Neural crest cell (in vitro differentiated cells): ENCODE measurements at regions not wholly inside any gene's neighbourhood (a gene's known extent, or its start where the extent isn't known, plus 50 kb on each side); places are given as distances from the start of the nearest gene placed in this dataset.
"Not testable (repeated sequence)": the region's sequence is repeated elsewhere in the genome, so short reads cannot be mapped to it uniquely, and the experiment has no call there.

Source experiments
- DNase-seq: peaks from one replicate; pipeline ENCODE4 v3.0.0; 2021; ENCODE audit warnings: low read depth, mixed read lengths, low spot score
- H3K27ac Mint-ChIP-seq: one replicate; pipeline ENCODE4 v1.8.0; 2021; ENCODE audit warnings: mild to moderate bottlenecking, mixed read lengths; ENCODE audit not compliant: unreplicated experiment
- H3K27me3 Mint-ChIP-seq: 2 replicates; pipeline ENCODE4 v1.8.0; 2021; ENCODE audit warnings: low read depth, mild to moderate bottlenecking, mixed read lengths
- H3K36me3 Mint-ChIP-seq: 2 replicates; pipeline ENCODE4 v1.8.0; 2021; ENCODE audit warnings: low read depth, mild to moderate bottlenecking, mixed read lengths
- H3K4me1 Mint-ChIP-seq: 2 replicates; pipeline ENCODE4 v1.8.0; 2021; ENCODE audit warnings: mixed read lengths
- H3K4me3 Mint-ChIP-seq: one replicate; pipeline ENCODE4 v1.8.0; 2021; ENCODE audit warnings: mild to moderate bottlenecking, mixed read lengths
- H3K9me3 Mint-ChIP-seq: 2 replicates; pipeline ENCODE4 v1.8.0; 2021; ENCODE audit warnings: mixed read lengths
- TF ChIP-seq, protein P1 (sequence below): fragments of 200-600 bp; sonication (generic); conservative IDR thresholded peaks from 2 replicates; pipeline ENCODE4 v1.5.0; 2021; ENCODE audit warnings: antibody characterized with exemption, mild to moderate bottlenecking

DNA sequence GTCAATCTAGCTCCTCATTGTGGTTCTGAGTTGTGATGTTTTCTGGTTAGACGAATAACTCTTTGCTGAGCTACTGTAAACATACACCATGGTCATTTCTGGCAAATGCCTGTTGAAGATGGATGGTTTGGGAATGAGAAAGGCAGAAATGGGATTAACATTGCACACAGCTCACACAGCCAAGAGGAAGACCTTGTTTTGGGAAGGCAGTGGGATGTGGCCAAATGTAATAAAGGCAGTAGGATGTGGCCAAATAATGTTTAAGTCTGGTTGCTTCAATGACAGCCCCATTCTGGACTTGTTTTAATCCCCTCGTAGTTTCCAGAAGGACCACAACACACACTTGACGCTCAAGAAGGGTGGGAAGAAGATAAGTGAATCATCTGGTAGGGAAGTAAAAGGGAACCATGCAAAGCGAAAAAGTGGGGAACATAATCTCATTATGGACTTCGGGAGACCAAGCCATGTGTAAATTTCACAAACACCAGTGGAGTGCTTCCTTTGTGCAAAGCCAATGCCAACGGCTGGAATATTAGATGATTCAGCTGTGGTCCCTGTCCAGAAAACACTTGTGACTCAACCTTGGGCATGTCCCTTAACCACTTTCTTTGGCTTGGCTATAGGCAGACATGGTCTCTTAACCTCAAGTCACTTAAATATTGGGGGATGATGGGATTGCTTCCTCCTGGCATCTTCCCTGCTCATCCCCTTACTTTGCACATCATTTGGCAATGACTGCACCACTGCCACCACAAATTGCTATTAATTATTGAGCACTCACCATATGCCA, 284.4 kb upstream of the CRY1 start:
- DNase-seq, result no peak
- H3K9me3 Mint-ChIP-seq, result no peaks in the 10 kb centered on the region
- no peak overlapping the region for H3K27ac Mint-ChIP-seq
- peaks cover 11% of the 10 kb centered on the region for H3K27me3 Mint-ChIP-seq
- TF ChIP-seq, protein P1, sequence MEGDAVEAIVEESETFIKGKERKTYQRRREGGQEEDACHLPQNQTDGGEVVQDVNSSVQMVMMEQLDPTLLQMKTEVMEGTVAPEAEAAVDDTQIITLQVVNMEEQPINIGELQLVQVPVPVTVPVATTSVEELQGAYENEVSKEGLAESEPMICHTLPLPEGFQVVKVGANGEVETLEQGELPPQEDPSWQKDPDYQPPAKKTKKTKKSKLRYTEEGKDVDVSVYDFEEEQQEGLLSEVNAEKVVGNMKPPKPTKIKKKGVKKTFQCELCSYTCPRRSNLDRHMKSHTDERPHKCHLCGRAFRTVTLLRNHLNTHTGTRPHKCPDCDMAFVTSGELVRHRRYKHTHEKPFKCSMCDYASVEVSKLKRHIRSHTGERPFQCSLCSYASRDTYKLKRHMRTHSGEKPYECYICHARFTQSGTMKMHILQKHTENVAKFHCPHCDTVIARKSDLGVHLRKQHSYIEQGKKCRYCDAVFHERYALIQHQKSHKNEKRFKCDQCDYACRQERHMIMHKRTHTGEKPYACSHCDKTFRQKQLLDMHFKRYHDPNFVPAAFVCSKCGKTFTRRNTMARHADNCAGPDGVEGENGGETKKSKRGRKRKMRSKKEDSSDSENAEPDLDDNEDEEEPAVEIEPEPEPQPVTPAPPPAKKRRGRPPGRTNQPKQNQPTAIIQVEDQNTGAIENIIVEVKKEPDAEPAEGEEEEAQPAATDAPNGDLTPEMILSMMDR, result no peak
- no peak overlapping the region for H3K4me3 Mint-ChIP-seq
- peaks cover 10% of the 10 kb centered on the region for H3K4me1 Mint-ChIP-seq
- H3K36me3 Mint-ChIP-seq, result no peaks in the 10 kb centered on the region

DNA sequence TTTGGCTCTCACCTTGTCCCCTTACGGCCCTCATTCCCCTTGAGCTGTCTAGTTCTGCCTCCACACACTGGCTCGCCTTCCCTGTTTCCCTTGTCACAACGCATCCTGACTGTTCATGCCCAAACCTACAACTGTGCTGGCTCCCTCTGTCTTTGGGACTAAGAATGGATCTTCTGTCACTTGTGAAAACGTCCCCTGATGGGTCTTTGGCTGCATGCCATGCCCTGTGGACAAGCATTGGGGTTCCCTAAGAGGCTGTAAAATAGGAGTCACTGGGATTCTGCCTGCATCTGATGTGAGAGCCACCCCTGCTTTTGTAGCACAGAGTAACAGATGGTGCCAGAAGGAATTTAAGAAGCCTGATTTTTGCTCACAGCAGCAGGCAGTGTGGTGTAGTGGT, 285.3 kb upstream of the CRY1 start:
- TF ChIP-seq, protein P1, result no peak
- no peak overlapping the region for H3K4me3 Mint-ChIP-seq
- H3K9me3 Mint-ChIP-seq, result no peaks in the 10 kb centered on the region
- peaks cover 11% of the 10 kb centered on the region for H3K27me3 Mint-ChIP-seq
- peaks cover 10% of the 10 kb centered on the region for H3K4me1 Mint-ChIP-seq
- no peak for DNase-seq
- no peak overlapping the region for H3K27ac Mint-ChIP-seq
- H3K36me3 Mint-ChIP-seq, result no peaks in the 10 kb centered on the region

DNA sequence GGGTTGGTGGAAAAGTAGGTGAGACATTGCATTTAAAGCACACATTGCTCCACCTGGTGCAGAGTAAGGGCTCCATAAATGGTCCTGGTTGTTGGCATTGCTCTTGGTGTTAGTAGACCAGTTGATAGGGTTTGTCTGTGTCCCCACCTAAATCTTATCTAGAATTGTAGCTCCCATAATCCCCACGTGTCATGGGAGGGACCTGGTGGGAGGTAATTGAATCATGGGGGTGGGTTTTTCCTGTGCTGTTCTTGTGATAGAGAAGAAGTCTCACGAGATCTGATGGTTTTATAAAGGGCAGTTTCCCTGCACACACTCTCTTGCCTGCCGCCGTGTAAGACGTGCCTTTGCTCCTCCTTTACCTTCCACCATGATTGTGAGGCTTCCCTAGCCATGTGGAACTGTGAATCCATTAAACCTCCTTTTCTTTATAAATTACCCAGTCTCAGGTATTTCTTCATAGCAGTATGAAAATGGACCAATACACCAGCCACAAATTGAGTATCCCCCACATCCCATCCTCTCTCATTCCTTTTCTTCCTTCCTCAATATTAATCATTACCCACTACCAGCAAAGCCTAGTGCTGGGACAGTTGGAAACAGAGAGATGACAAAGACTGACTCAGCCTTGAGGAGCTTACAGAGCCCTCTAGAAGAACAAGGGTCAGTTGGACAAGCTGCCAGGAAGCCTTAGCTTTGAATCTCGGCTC, 285.9 kb upstream of the CRY1 start:
- DNase-seq, H3K27ac Mint-ChIP-seq, H3K4me3 Mint-ChIP-seq, H3K4me1 Mint-ChIP-seq, H3K9me3 Mint-ChIP-seq, H3K36me3 Mint-ChIP-seq: not testable (repeated sequence)
- H3K27me3 Mint-ChIP-seq, result peaks cover 13% of the 10 kb centered on the region

DNA sequence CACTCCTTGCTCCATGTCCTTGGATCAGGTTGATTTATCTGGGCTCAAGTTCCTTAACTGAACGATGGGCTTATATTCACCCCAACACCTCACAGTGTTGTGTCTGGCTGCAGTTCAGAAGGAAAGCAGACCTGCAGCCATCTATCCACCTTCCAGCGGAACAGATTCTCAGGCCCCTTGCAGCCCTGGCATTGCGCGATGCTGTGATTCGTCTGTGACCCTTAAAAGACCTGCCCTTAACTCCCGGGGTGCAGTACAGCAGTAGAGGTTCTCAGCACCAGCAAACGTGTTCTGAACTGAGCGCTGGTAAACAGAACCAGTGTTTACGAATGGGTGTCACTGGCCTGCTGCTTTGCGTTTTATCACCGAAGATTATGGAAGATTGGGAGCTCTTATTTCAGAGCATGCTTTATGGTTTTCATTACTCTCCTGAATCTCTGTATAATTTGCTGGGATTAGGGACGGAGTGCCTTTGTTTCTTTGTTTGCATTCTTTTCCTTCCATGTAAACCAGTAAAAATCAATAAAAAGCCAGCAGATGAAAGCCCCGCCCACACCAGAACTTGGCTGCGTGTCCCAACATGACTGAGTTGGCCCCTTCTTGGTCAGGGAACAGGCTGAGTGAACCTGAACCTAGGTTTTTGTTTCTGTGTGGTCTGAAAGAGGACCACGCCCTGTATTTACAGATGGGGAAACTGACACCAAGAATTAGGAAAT, 286.7 kb upstream of the CRY1 start:
- Mint-ChIP-seq H3K4me3 (no peak overlapping the region), H3K36me3 (no peaks in the 10 kb centered on the region), H3K9me3 (no peaks in the 10 kb centered on the region), H3K27me3 (peaks cover 13% of the 10 kb centered on the region), H3K27ac (no peak overlapping the region), H3K4me1 (peaks cover 5% of the 10 kb centered on the region)
- DNase-seq, result no peak
- TF ChIP-seq, protein P1, result no peak

DNA sequence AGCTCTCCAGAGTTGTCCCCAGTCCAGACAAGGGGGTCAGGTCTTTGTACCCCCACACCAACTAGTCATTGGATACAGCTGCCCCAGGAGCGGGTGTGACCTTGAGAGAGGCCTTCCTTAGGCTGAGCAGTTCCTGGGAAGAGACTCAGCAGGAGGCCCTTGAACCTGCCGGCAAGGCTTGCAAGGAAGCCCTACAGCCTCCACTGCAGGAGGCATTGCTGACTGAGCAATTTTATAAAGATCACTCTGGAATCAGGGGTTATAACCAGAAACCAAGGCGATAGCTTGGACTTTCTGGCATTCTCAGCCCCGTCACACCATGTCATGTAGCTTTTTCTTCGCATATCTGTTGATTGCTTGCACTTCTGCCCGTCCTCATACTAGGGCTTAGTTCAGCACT, 291.3 kb upstream of the CRY1 start:
- no peaks in the 10 kb centered on the region for H3K36me3 Mint-ChIP-seq
- no peak overlapping the region for H3K4me3 Mint-ChIP-seq
- no peak for DNase-seq
- H3K27me3 Mint-ChIP-seq, result peaks cover 6% of the 10 kb centered on the region
- TF ChIP-seq, protein P1, result no peak
- no peak overlapping the region for H3K27ac Mint-ChIP-seq
- H3K4me1 Mint-ChIP-seq, result peaks cover 9% of the 10 kb centered on the region
- H3K9me3 Mint-ChIP-seq, result no peaks in the 10 kb centered on the region

DNA sequence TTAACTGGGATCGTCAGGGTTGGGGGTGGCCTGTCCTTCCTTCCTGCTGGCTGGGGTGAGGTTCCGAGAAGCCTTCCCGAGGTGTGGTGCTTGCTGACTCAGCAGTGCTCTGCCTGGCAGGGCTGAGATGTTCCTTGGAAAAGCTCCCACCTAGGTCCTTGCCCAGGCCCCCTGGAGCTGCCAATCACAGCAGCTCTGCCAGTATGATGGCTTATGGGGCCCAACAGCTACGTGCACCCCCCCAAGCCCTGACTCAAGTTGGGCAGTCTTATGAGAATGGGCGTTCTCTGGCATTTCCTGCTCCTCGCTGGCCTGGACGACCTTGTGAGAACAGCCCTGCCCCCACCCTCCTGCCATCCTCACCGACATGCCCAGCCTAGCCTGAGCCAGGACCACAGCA, 292.2 kb upstream of the CRY1 start:
- no peak overlapping the region for H3K27ac Mint-ChIP-seq
- H3K27me3 Mint-ChIP-seq, result peaks cover 6% of the 10 kb centered on the region
- peaks cover 4% of the 10 kb centered on the region for H3K4me1 Mint-ChIP-seq
- H3K4me3 Mint-ChIP-seq, result no peak overlapping the region
- no peaks in the 10 kb centered on the region for H3K9me3 Mint-ChIP-seq
- TF ChIP-seq, protein P1, result no peak
- H3K36me3 Mint-ChIP-seq, result no peaks in the 10 kb centered on the region
- DNase-seq, result no peak
